Suprapubic skin (tissue), 4 donors: ENCODE measurements at regions not wholly inside any gene's neighbourhood (a gene's known extent, or its start where the extent isn't known, plus 50 kb on each side); places are given as distances from the start of the nearest gene placed in this dataset.

Source experiments
- CTCF ChIP-seq, 2 donors: fragments of 200-600 bp in 1 of 2; fragments of 450-650 bp in 1 of 2; sonication (generic) in 1 of 2; IDR thresholded peaks; one replicate each; pipeline ENCODE4 v1.5.1; 2016 to 2019; ENCODE audit warnings: antibody characterized with exemption in 2 of 2, mild to moderate bottlenecking in 1 of 2, moderate library complexity in 1 of 2
- EP300 ChIP-seq: sonication (generic); formaldehyde crosslinking; IDR thresholded peaks from one replicate; pipeline ENCODE4 v1.6.1; 2017; ENCODE audit warnings: antibody characterized with exemption
- POLR2A ChIP-seq, 2 donors: fragments of 450-650 bp; IDR thresholded peaks; one replicate each; pipeline ENCODE4 v1.6.1; 2017; ENCODE audit warnings: antibody characterized with exemption in 2 of 2, mild to moderate bottlenecking in 2 of 2, moderate library complexity in 2 of 2
- POLR2AphosphoS5 ChIP-seq, 3 donors: sonication (generic); formaldehyde crosslinking; IDR thresholded peaks; one replicate each; pipeline ENCODE4 v1.6.1; 2017; ENCODE audit warnings: antibody characterized with exemption in 3 of 3

- TF ChIP-seq CTCF (IDR thresholded peaks at IDR 0.05) (no peak), EP300 (no peak), POLR2AphosphoS5 (IDR thresholded peaks at IDR 0.05) (no peak), POLR2A (IDR thresholded peaks at IDR 0.05) (no peak)
Measured at GRCh38 chr14:24744641-24745040, 110.7 kb upstream of the GZMB start.
